ENCODE measurements at regions not wholly inside any gene's neighbourhood (a gene's known extent, or its start where the extent isn't known, plus 50 kb on each side); places are given as distances from the start of the nearest gene placed in this dataset.
A peak's percentile ranks its signal among the peaks of the same experiment; 100 is the strongest.

- no peaks in the 10 kb centered on the region for H3K79me2 ChIP-seq (ENCODE audit: control insufficient read depth, insufficient read depth, low read length)
- H3K9me3 ChIP-seq (ENCODE audit: control insufficient read depth, insufficient read depth, low read depth, low read length): no peaks in the 10 kb centered on the region
- H3K9ac ChIP-seq (ENCODE audit: insufficient read depth, low read length): no peak overlapping the region
Measured at GRCh38 chr7:54810401-54810800, 51.4 kb upstream of the SEC61G start.

GRCh38 chr7:54811041-54811845 lies 52.2 kb upstream of the SEC61G start:
- TF ChIP-seq CTCF (conservative IDR thresholded peaks at IDR 0.05 in 1 of 2, IDR thresholded peaks at IDR 0.05 in 1 of 2; ENCODE audit: low read depth in 1 of 2, low read length in 2 of 2) (no peak), EZH2 (IDR thresholded peaks at IDR 0.05; ENCODE audit: low read length, missing control alignments) (no peak)
- H3K4me3 ChIP-seq (replicated peaks in 1 of 4; ENCODE audit: control extremely low read depth in 1 of 4, insufficient read depth in 1 of 4, low read depth in 3 of 4, low read length in 4 of 4): no peak overlapping the region
- H3K79me2 ChIP-seq (ENCODE audit: control insufficient read depth, insufficient read depth, low read length): no peaks in the 10 kb centered on the region
- H3K4me1 ChIP-seq (ENCODE audit: control insufficient read depth, extremely low read depth, insufficient read depth, low read length): peaks cover 9% of the 10 kb centered on the region
- no peak overlapping the region for H2AFZ ChIP-seq (ENCODE audit: low read length)
- no peaks in the 10 kb centered on the region for H4K20me1 ChIP-seq (ENCODE audit: control insufficient read depth, extremely low read depth, insufficient read depth, low read length)
- peak; percentile 91 to 95 for DNase-seq (ENCODE audit: low read depth in 2 of 2)
- H3K36me3 ChIP-seq (ENCODE audit: control insufficient read depth, insufficient read depth, low read length): no peaks in the 10 kb centered on the region
- H3K9ac ChIP-seq (ENCODE audit: insufficient read depth, low read length): no peak overlapping the region
- H3K4me2 ChIP-seq (ENCODE audit: extremely low read depth, insufficient read depth, low read length): peak overlapping the region; percentile 65
- no peaks in the 10 kb centered on the region for H3K27me3 ChIP-seq (ENCODE audit: control insufficient read depth, insufficient read depth, low read length)
- peak overlapping the region; percentile 71 for H3K27ac ChIP-seq (ENCODE audit: insufficient read depth, low read length)
- H3K9me3 ChIP-seq (ENCODE audit: control insufficient read depth, insufficient read depth, low read depth, low read length): no peaks in the 10 kb centered on the region

More at GRCh38 chr7:54810401-54810800, 51.4 kb upstream of the SEC61G start:
- no peaks in the 10 kb centered on the region for H4K20me1 ChIP-seq (ENCODE audit: control insufficient read depth, extremely low read depth, insufficient read depth, low read length)
- H2AFZ ChIP-seq (ENCODE audit: low read length): no peak overlapping the region
- no peaks in the 10 kb centered on the region for H3K36me3 ChIP-seq (ENCODE audit: control insufficient read depth, insufficient read depth, low read length)
- TF ChIP-seq EZH2 (IDR thresholded peaks at IDR 0.05; ENCODE audit: low read length, missing control alignments): no peak
- no peak for TF ChIP-seq CTCF (conservative IDR thresholded peaks at IDR 0.05 in 1 of 2, IDR thresholded peaks at IDR 0.05 in 1 of 2; ENCODE audit: low read depth in 1 of 2, low read length in 2 of 2)
- H3K27me3 ChIP-seq (ENCODE audit: control insufficient read depth, insufficient read depth, low read length): no peaks in the 10 kb centered on the region
- H3K4me2 ChIP-seq (ENCODE audit: extremely low read depth, insufficient read depth, low read length): no peak overlapping the region
- H3K27ac ChIP-seq (ENCODE audit: insufficient read depth, low read length): no peak overlapping the region
- H3K4me1 ChIP-seq (ENCODE audit: control insufficient read depth, extremely low read depth, insufficient read depth, low read length): peaks cover 9% of the 10 kb centered on the region
- DNase-seq (ENCODE audit: low read depth in 2 of 2): peak in 1 of 2 donors; percentile 59
- no peak overlapping the region for H3K4me3 ChIP-seq (replicated peaks in 1 of 4; ENCODE audit: control extremely low read depth in 1 of 4, insufficient read depth in 1 of 4, low read depth in 3 of 4, low read length in 4 of 4)

- peaks cover 9% of the 10 kb centered on the region for H3K4me1 ChIP-seq (ENCODE audit: control insufficient read depth, extremely low read depth, insufficient read depth, low read length)
- no peak overlapping the region for H3K9ac ChIP-seq (ENCODE audit: insufficient read depth, low read length)
- H3K36me3 ChIP-seq (ENCODE audit: control insufficient read depth, insufficient read depth, low read length): no peaks in the 10 kb centered on the region
- H4K20me1 ChIP-seq (ENCODE audit: control insufficient read depth, extremely low read depth, insufficient read depth, low read length): no peaks in the 10 kb centered on the region
- TF ChIP-seq CTCF (conservative IDR thresholded peaks at IDR 0.05 in 1 of 2, IDR thresholded peaks at IDR 0.05 in 1 of 2; ENCODE audit: low read depth in 1 of 2, low read length in 2 of 2): no peak
- no peak for TF ChIP-seq EZH2 (IDR thresholded peaks at IDR 0.05; ENCODE audit: low read length, missing control alignments)
- H3K27me3 ChIP-seq (ENCODE audit: control insufficient read depth, insufficient read depth, low read length): no peaks in the 10 kb centered on the region
- no peaks in the 10 kb centered on the region for H3K79me2 ChIP-seq (ENCODE audit: control insufficient read depth, insufficient read depth, low read length)
- peak overlapping the region; percentile 65 for H3K4me2 ChIP-seq (ENCODE audit: extremely low read depth, insufficient read depth, low read length)
- H3K4me3 ChIP-seq (replicated peaks in 1 of 4; ENCODE audit: control extremely low read depth in 1 of 4, insufficient read depth in 1 of 4, low read depth in 3 of 4, low read length in 4 of 4): no peak overlapping the region
- DNase-seq (ENCODE audit: low read depth in 2 of 2): peak; percentile 84 to 95
- H2AFZ ChIP-seq (ENCODE audit: low read length): no peak overlapping the region
- H3K27ac ChIP-seq (ENCODE audit: insufficient read depth, low read length): peak overlapping the region; percentile 71
- H3K9me3 ChIP-seq (ENCODE audit: control insufficient read depth, insufficient read depth, low read depth, low read length): no peaks in the 10 kb centered on the region
Measured at GRCh38 chr7:54811846-54812254, 52.8 kb upstream of the SEC61G start.

All from fibroblast of lung (primary cell).